WTC11 (cell line): ENCODE measurements at regions not wholly inside any gene's neighbourhood (a gene's known extent, or its start where the extent isn't known, plus 50 kb on each side); places are given as distances from the start of the nearest gene placed in this dataset.

Source experiments
- KAT7 ChIP-seq: sonication (generic); formaldehyde crosslinking; IDR thresholded peaks from 2 replicates; pipeline ENCODE4 v1.8.1; 2023; ENCODE audit warnings: missing genetic modification reagents, mild to moderate bottlenecking, borderline replicate concordance
- NFYB ChIP-seq: sonication (generic); formaldehyde crosslinking; conservative IDR thresholded peaks from 2 replicates; pipeline ENCODE4 v1.8.0; 2022; ENCODE audit warnings: low read depth, missing genetic modification reagents
- ZNF232 ChIP-seq: sonication (generic); formaldehyde crosslinking; IDR thresholded peaks from 2 replicates; pipeline ENCODE4 v1.8.0; 2022; ENCODE audit warnings: mild to moderate bottlenecking, missing genetic modification reagents
- TF ChIP-seq, protein P1 (sequence below): sonication (generic); formaldehyde crosslinking; IDR thresholded peaks from 2 replicates; pipeline ENCODE4 v1.8.0; 2022; ENCODE audit warnings: mild to moderate bottlenecking, missing genetic modification reagents
- TF ChIP-seq, protein P2 (sequence below): sonication (generic); formaldehyde crosslinking; IDR thresholded peaks from 2 replicates; pipeline ENCODE4 v1.8.0; 2022; ENCODE audit warnings: missing genetic modification reagents

DNA sequence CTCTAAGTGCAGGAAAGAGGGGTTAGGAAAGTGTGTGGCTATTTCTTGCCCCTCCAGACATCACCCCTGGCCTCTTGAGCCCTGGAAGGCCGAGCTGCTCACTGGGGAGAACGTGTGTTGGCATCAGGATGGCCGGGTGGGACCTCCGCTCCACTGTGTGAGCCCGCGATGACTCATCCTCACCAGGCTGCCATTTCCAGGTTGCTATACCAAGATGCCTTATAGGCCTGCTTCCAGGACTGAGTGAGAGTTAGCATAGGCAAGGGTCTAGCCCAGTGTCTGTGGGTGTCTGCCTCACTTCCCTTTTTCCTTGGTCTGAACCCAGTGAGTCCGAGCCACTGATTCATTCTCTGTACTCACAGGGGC, 105.0 kb downstream of the MRPL14 start:
- TF ChIP-seq, protein P1, sequence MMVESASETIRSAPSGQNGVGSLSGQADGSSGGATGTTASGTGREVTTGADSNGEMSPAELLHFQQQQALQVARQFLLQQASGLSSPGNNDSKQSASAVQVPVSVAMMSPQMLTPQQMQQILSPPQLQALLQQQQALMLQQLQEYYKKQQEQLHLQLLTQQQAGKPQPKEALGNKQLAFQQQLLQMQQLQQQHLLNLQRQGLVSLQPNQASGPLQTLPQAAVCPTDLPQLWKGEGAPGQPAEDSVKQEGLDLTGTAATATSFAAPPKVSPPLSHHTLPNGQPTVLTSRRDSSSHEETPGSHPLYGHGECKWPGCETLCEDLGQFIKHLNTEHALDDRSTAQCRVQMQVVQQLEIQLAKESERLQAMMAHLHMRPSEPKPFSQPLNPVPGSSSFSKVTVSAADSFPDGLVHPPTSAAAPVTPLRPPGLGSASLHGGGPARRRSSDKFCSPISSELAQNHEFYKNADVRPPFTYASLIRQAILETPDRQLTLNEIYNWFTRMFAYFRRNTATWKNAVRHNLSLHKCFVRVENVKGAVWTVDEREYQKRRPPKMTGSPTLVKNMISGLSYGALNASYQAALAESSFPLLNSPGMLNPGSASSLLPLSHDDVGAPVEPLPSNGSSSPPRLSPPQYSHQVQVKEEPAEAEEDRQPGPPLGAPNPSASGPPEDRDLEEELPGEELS (CRISPR knock-in tag) = no peak
- TF ChIP-seq KAT7 (CRISPR knock-in tag) = no peak
- TF ChIP-seq NFYB (CRISPR knock-in tag) = no peak
- no peak for TF ChIP-seq ZNF232 (CRISPR knock-in tag)
- TF ChIP-seq, protein P2, sequence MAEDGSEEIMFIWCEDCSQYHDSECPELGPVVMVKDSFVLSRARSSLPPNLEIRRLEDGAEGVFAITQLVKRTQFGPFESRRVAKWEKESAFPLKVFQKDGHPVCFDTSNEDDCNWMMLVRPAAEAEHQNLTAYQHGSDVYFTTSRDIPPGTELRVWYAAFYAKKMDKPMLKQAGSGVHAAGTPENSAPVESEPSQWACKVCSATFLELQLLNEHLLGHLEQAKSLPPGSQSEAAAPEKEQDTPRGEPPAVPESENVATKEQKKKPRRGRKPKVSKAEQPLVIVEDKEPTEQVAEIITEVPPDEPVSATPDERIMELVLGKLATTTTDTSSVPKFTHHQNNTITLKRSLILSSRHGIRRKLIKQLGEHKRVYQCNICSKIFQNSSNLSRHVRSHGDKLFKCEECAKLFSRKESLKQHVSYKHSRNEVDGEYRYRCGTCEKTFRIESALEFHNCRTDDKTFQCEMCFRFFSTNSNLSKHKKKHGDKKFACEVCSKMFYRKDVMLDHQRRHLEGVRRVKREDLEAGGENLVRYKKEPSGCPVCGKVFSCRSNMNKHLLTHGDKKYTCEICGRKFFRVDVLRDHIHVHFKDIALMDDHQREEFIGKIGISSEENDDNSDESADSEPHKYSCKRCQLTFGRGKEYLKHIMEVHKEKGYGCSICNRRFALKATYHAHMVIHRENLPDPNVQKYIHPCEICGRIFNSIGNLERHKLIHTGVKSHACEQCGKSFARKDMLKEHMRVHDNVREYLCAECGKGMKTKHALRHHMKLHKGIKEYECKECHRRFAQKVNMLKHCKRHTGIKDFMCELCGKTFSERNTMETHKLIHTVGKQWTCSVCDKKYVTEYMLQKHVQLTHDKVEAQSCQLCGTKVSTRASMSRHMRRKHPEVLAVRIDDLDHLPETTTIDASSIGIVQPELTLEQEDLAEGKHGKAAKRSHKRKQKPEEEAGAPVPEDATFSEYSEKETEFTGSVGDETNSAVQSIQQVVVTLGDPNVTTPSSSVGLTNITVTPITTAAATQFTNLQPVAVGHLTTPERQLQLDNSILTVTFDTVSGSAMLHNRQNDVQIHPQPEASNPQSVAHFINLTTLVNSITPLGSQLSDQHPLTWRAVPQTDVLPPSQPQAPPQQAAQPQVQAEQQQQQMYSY = no peak
